Activated CD8-positive, alpha-beta T cell treated with anti-CD3 and anti-CD28 coated beads for 36 hours (primary cell): ENCODE measurements at regions not wholly inside any gene's neighbourhood (a gene's known extent, or its start where the extent isn't known, plus 50 kb on each side); places are given as distances from the start of the nearest gene placed in this dataset.

ENCODE experiments used
- ATAC-seq: fragments of 200-7000 bp; cut with Tn5 transposase; one replicate; pipeline ENCODE4 v1.10.0; 2021; ENCODE audit warnings: mild to moderate bottlenecking, moderate library complexity
- CTCF ChIA-PET: fragments of 350-600 bp; sonication (Branson Sonifier 250); formaldehyde crosslinking; loops from one replicate; lab custom pipeline; 2021; ENCODE audit warnings: antibody characterized with exemption; lab: Charles Lee
- POLR2A ChIA-PET: fragments of 350-600 bp; sonication (Branson Sonifier 250); formaldehyde crosslinking; loops from one replicate; lab custom pipeline; 2021; ENCODE audit warnings: antibody characterized with exemption; lab: Charles Lee
- DNase-seq: peaks from one replicate; pipeline ENCODE4 v3.0.0-alpha.2; 2020
- H3K27ac Mint-ChIP-seq: one replicate; pipeline ENCODE4 v1.8.0; 2021; ENCODE audit warnings: mild to moderate bottlenecking, mixed read lengths
- H3K27me3 Mint-ChIP-seq: one replicate; pipeline ENCODE4 v1.8.0; 2021; ENCODE audit warnings: mixed read lengths
- H3K36me3 Mint-ChIP-seq: one replicate; pipeline ENCODE4 v1.8.0; 2021; ENCODE audit warnings: low read depth, mixed read lengths
- H3K4me1 Mint-ChIP-seq: one replicate; pipeline ENCODE4 v1.8.0; 2021; ENCODE audit warnings: low read depth, mixed read lengths
- H3K4me3 Mint-ChIP-seq: one replicate; pipeline ENCODE4 v1.8.0; 2021; ENCODE audit warnings: mild to moderate bottlenecking, moderate library complexity, mixed read lengths
- H3K9me3 Mint-ChIP-seq: one replicate; pipeline ENCODE4 v1.8.0; 2021; ENCODE audit warnings: mixed read lengths
- intact Hi-C: fragments of 100-400 bp; cut with micrococcal nuclease; formaldehyde crosslinking; loops from one replicate; pipeline ENCODE4 v1.10.0; 2022
- TF ChIP-seq, protein P1 (sequence below): fragments of 200-600 bp; IDR thresholded peaks from one replicate; pipeline ENCODE4 v1.8.0; 2022; ENCODE audit warnings: antibody characterized with exemption, mild to moderate bottlenecking

DNA sequence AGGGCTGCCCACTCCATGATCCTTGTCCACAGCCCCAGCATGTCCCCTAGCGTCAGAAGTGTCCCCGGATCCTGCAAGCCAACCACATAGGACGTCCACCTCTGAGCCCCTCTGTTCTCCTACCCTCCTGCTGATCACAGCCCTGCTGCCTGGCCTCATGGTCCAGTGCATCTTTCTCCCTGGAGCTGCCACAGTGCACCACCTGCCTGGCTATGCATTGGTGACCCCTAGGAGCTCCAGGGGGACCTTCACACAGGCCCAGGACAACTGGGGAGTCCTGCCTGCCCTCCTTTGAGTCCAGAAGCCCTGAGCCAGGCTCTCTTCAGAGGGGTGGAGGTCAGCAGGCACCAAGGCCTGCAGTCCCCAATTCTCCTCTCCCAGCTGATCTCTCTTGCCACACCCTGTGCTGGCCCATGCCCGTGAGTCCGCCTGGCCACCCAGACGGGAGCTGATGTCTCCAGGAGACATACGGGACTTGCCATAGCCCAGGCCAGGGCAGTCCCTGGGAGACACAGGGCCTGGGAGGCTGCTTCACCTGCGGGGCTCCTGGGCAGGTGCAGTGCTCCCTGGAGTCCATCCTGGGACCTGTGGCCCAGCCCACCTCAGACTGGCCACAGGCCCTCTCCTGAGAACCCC lies 77.4 kb upstream of the RET start:
- H3K4me3 Mint-ChIP-seq, result no peak overlapping the region
- H3K27ac Mint-ChIP-seq, result no peak overlapping the region
- no peaks in the 10 kb centered on the region for H3K27me3 Mint-ChIP-seq
- ATAC-seq (no peak), DNase-seq (no peak)
- no peaks in the 10 kb centered on the region for H3K9me3 Mint-ChIP-seq
- TF ChIP-seq, protein P1, sequence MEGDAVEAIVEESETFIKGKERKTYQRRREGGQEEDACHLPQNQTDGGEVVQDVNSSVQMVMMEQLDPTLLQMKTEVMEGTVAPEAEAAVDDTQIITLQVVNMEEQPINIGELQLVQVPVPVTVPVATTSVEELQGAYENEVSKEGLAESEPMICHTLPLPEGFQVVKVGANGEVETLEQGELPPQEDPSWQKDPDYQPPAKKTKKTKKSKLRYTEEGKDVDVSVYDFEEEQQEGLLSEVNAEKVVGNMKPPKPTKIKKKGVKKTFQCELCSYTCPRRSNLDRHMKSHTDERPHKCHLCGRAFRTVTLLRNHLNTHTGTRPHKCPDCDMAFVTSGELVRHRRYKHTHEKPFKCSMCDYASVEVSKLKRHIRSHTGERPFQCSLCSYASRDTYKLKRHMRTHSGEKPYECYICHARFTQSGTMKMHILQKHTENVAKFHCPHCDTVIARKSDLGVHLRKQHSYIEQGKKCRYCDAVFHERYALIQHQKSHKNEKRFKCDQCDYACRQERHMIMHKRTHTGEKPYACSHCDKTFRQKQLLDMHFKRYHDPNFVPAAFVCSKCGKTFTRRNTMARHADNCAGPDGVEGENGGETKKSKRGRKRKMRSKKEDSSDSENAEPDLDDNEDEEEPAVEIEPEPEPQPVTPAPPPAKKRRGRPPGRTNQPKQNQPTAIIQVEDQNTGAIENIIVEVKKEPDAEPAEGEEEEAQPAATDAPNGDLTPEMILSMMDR, result no peak
- intact Hi-C loops, result no loop called here
- H3K36me3 Mint-ChIP-seq, result no peaks in the 10 kb centered on the region
- CTCF ChIA-PET, result no interaction called here
- no peaks in the 10 kb centered on the region for H3K4me1 Mint-ChIP-seq
- POLR2A ChIA-PET, result no interaction called here

DNA sequence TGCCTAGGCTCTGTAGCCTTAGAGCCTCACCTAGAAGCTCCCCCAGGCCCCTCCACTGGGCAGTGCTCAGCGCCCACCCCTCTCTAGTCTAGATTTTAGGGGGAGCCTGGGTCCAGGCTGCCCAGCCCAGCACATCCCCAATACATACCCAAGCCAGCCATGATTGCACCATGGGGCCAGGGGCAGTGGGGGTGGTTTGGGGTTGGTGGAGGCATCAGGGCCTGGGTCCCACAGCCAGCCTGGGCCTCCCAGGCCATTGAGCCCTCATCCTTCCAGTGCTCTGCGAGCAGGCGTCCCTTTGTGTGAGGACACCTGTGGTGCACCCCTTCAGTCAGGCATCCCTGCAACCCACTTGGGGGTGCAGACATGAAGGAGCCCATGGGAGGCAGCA lies 76.9 kb upstream of the RET start:
- no peaks in the 10 kb centered on the region for H3K36me3 Mint-ChIP-seq

DNA sequence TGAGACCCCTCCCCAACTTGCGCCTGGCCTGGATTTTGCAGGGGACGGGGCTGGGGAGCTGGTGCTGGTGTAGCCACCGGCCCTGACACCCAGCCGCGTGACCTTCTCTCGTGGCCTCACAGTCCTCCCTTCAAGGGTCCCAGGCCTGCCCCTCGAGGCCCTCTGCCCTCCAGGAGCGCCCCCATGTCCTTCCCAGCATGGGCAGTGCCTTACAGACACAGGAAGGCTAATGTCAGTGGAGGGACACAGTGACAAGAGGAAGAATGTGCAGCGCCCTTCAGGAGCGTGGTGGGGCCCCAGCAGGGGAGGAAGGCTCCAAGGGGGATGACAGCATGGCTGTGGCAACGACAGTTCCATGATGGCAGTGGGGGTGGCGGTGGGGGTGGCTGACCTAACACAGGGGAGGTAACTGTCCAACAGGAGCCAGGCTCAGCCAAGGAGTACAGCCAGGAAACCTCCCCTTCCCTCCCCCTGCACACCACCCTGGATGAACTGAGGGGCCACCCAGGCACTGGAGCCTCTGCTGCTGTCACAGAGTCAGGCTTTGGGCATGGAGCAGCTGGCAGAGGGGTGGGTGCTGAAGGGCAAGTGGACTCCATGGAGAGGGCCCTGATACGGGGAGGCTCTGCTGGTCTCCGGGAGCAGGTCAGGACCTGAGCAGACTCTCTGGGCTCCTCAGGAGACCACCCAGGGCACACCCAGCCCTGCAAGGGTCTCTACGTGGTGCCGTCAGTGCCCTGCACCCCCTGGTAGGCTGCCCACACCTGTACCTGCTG lies 76.0 kb upstream of the RET start:
- Mint-ChIP-seq H3K36me3 (no peaks in the 10 kb centered on the region), H3K27me3 (no peaks in the 10 kb centered on the region), H3K4me3 (no peak overlapping the region), H3K27ac (no peak overlapping the region), H3K4me1 (no peaks in the 10 kb centered on the region), H3K9me3 (no peaks in the 10 kb centered on the region)
- TF ChIP-seq, protein P1, result no peak
- DNase-seq (no peak), ATAC-seq (no peak)
- ChIA-PET POLR2A (no interaction called here), CTCF (no interaction called here)
- intact Hi-C loops, result no loop called here

More for the DNA sequence above, 76.9 kb upstream of the RET start:
- H3K27me3 Mint-ChIP-seq, result no peaks in the 10 kb centered on the region
- H3K27ac Mint-ChIP-seq, result no peak overlapping the region
- no peaks in the 10 kb centered on the region for H3K4me1 Mint-ChIP-seq
- CTCF ChIA-PET, result no interaction called here
- no peak overlapping the region for H3K4me3 Mint-ChIP-seq
- intact Hi-C loops, result no loop called here
- no peaks in the 10 kb centered on the region for H3K9me3 Mint-ChIP-seq
- DNase-seq (no peak), ATAC-seq (no peak)
- TF ChIP-seq, protein P1, result no peak
- POLR2A ChIA-PET, result no interaction called here

- H3K9me3 Mint-ChIP-seq, result no peaks in the 10 kb centered on the region
- CTCF ChIA-PET, result no interaction called here
- no peak overlapping the region for H3K27ac Mint-ChIP-seq
- no peaks in the 10 kb centered on the region for H3K4me1 Mint-ChIP-seq
- no peaks in the 10 kb centered on the region for H3K36me3 Mint-ChIP-seq
- ATAC-seq (no peak), DNase-seq (no peak)
- no peak overlapping the region for H3K4me3 Mint-ChIP-seq
- TF ChIP-seq, protein P1, result no peak
- no peaks in the 10 kb centered on the region for H3K27me3 Mint-ChIP-seq
- intact Hi-C loops, result no loop called here
- POLR2A ChIA-PET, result no interaction called here
Observed at GRCh38 chr10:43001427-43001795, 75.5 kb upstream of the RET start.

GRCh38 chr10:43002596-43002995 lies 74.3 kb upstream of the RET start:
- Mint-ChIP-seq H3K4me3 (no peak overlapping the region), H3K27ac (no peak overlapping the region), H3K4me1 (no peaks in the 10 kb centered on the region), H3K36me3 (no peaks in the 10 kb centered on the region), H3K27me3 (no peaks in the 10 kb centered on the region), H3K9me3 (no peaks in the 10 kb centered on the region)
- DNase-seq (no peak), ATAC-seq (no peak)
- CTCF ChIA-PET, result interaction anchor here (0.7 kb wide), 1 partner anchor 90 kb away, joined by 3 read pairs; no protein-coding TSS in a partner anchor
- intact Hi-C loops, result no loop called here
- POLR2A ChIA-PET, result no interaction called here
- TF ChIP-seq, protein P1, result no peak
